ENCODE measurements at regions not wholly inside any gene's neighbourhood (a gene's known extent, or its start where the extent isn't known, plus 50 kb on each side); places are given as distances from the start of the nearest gene placed in this dataset.

DNA sequence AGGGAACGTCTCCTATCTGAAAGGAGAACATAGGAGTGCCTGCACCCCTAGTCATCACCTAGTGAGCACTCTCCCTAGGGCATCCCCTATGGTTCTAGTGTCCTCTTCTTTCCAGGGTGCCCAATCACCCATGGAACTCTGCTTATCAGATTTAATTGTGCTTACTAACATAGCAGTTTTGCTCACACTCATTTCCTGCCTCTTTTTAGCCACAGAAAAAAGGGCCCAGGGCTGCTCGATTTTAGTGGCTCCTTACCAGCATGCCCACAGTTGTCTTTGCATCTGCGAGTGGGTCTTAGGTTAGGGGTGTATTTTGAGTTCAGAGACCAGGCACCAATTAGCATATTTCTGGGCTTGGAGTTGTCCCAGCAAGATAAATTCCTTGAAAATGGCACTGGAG lies 1110.2 kb downstream of the TAF11L14 start:
- TF ChIP-seq, protein P1, sequence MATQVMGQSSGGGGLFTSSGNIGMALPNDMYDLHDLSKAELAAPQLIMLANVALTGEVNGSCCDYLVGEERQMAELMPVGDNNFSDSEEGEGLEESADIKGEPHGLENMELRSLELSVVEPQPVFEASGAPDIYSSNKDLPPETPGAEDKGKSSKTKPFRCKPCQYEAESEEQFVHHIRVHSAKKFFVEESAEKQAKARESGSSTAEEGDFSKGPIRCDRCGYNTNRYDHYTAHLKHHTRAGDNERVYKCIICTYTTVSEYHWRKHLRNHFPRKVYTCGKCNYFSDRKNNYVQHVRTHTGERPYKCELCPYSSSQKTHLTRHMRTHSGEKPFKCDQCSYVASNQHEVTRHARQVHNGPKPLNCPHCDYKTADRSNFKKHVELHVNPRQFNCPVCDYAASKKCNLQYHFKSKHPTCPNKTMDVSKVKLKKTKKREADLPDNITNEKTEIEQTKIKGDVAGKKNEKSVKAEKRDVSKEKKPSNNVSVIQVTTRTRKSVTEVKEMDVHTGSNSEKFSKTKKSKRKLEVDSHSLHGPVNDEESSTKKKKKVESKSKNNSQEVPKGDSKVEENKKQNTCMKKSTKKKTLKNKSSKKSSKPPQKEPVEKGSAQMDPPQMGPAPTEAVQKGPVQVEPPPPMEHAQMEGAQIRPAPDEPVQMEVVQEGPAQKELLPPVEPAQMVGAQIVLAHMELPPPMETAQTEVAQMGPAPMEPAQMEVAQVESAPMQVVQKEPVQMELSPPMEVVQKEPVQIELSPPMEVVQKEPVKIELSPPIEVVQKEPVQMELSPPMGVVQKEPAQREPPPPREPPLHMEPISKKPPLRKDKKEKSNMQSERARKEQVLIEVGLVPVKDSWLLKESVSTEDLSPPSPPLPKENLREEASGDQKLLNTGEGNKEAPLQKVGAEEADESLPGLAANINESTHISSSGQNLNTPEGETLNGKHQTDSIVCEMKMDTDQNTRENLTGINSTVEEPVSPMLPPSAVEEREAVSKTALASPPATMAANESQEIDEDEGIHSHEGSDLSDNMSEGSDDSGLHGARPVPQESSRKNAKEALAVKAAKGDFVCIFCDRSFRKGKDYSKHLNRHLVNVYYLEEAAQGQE (tag by site-specific recombination; IDR thresholded peaks at IDR 0.05): no peak
- no peak for TF ChIP-seq ZNF138 (tag by site-specific recombination; IDR thresholded peaks at IDR 0.05; ENCODE audit: borderline replicate concordance)
- TF ChIP-seq, protein P2, sequence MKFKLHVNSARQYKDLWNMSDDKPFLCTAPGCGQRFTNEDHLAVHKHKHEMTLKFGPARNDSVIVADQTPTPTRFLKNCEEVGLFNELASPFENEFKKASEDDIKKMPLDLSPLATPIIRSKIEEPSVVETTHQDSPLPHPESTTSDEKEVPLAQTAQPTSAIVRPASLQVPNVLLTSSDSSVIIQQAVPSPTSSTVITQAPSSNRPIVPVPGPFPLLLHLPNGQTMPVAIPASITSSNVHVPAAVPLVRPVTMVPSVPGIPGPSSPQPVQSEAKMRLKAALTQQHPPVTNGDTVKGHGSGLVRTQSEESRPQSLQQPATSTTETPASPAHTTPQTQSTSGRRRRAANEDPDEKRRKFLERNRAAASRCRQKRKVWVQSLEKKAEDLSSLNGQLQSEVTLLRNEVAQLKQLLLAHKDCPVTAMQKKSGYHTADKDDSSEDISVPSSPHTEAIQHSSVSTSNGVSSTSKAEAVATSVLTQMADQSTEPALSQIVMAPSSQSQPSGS (tag by site-specific recombination; IDR thresholded peaks at IDR 0.05; ENCODE audit: low read depth): no peak

Measured in HEK293 (cell line).